Daoy (cell line): ENCODE measurements at regions not wholly inside any gene's neighbourhood (a gene's known extent, or its start where the extent isn't known, plus 50 kb on each side); places are given as distances from the start of the nearest gene placed in this dataset.
A peak's percentile ranks its signal among the peaks of the same experiment; 100 is the strongest.

Experiments used
- DNase-seq: peaks from one replicate; pipeline ENCODE4 v3.0.0-alpha.2; 2015; ENCODE audit warnings: low read depth

DNA sequence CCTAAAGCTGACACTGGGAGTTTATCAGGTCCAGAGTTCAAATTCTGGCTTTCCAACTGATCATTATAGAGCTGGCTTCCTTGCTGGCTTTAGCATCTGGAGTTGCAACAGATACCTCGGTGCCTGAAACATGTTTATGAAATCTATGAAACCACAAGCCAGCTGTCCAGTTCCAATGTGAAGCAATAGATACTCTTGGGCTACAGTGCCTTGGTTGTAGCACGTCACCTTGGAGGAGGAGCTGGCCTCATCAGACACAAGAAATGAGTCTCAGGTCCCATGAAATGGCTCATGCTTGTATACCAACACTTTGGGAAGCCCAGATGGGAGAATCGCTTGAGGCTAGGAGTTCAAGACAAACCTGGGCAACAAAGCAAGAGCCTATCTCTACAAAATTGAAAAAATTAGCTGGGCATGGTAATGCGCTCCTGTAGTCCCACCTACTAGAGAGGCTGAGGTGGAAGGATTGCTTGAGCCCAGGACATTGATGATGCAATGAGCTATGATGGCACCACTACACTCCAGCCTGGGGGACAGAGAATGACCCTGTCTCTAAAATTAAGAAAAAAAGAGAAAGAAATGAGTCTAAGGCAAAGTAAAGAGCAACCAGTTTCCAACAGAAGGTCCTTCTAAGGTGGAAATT lies 132.5 kb upstream of the ZNF648 start:
- DNase-seq = no peak

DNA sequence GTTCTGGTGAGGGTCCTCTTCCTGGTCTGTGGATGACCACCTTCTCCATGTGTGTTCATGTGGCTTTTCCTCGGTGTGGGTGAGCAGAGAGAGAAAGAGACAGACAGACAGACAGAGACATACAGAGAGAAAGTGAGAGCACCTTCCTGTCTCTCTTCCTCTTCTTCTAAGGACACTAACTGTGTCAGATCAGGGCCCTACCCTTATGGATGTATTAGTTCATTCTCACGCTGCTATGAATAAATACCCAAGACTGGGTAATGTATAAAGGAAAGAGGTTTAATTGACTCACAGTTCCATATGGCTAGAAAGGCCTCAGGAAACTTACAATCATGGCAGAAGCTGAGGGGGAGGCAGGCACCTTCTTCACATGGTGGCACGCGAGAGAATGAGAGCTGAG lies 131.5 kb upstream of the ZNF648 start:
- DNase-seq = no peak

- no peak for DNase-seq
Measured at GRCh38 chr1:182192215-182192614, 130.7 kb upstream of the ZNF648 start.

DNA sequence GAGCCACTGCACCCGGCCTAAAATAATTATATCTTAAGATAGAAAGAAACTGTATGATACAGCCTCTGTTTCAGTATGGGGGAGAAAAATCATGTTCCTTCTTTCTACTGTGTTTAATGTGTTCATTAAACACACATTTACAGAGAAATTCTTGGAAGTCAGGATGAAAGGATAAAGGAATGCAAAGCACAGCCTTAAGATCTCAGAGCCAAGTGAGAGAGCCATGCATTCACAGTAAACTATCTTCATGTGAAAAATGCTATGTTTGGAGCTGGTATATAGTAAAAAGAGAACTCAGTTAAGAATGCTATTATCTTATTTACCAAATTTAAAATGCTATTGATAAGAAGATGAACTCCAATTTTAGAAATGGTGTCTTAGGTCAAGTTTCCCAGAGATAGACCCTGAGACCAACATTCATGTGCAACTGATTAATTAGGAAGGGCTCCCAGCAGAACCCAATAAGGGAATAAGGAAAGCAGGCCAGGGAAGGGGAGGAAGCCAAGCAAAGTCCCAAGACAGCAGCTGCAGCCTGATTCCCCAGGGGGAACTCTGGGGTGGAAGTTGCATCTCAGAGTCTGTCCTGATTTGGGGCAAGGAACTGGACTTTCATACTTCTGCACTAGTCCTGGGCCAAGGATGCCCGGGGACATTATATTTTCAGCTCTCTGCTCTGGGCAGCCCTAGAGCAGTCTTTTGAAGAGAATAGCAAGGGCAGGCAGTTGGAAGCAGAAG lies 130.0 kb upstream of the ZNF648 start:
- no peak for DNase-seq

DNA sequence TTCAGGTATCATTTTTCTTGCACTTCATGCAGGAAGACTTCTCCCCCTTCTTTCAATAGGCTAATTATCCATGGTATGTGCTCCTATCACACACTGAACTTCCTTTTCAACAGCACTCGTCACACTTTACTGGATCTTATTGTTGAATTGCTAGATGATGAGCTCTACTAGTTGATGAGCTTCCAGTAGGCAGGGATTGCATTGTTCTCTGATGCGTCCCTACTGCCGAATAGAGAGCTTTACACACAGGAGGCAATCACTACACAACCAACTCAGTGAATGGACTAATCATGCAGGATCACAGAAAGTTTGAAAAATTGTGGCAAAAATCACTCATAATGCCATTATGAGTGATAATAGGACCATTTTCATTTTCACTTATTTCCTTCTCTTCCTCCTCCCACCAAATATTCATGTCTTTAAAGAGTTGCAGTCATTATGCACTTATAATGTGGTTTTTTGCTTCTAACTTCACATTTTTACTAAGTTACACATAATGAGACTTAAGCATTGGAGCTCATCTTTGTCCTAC lies 128.1 kb upstream of the ZNF648 start:
- no peak for DNase-seq

DNA sequence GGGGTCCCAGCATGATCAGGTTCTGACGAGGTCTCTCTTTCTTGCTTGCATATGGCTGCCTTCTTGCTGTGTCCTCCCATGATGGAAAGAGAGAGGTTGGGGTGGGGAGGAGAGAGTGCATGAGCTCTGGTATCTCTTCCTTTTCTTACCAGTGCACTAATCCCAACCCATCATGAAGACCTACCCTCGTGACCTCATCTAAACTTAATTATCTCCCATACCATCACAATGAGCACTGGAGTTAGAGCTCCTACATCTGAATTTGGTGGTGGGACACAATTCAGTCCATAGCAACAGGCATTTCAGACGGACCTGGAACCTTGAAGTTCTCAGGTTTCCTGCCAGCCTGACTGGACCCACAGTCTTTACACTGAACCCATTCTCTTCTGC lies 125.2 kb upstream of the ZNF648 start:
- DNase-seq = no peak

DNA sequence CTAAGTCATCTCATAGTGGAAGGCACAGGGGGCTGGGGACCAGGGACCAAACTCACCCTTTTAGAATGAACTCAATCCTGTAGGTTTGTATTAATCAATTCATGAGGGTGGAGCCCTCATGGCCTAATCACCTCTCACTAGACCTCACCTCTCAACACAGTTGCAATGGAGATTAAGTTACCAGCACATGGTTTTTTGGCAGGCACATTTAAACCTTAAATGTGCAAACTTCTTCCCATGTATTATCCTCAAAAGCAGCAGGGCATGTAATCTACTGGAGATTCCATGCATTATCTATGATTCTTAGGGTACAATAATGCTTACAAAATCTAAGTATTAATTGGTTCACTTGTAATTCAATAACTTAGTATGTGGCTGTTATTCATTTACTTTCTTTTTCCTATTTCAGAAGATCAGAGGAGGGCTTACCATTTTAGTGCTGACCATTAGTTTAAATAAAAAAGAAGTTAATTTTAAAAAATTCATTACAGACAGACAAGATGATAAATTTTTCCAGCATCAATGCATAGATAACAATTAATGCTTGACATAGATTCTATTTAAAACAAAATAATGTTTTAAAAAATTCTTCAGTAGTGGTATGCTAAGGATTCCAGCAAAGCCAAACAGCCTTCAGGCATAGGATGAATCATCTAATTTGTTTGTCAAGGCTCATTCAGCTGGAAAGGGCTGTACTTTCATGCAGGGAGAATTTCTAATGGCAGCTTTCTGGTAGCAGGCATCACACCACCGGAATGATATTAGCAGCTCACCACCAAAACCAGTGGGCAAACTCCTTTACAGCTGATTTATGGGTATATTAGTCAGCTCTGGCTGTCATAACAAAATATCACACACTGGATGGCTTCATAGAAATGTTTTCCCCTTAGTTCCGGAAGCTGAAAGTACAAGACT lies 124.6 kb upstream of the ZNF648 start:
- peak; percentile 93 for DNase-seq

- DNase-seq = no peak
Measured at GRCh38 chr1:182185136-182185535, 123.6 kb upstream of the ZNF648 start.

- DNase-seq = no peak
Measured at GRCh38 chr1:182183606-182184005, 122.1 kb upstream of the ZNF648 start.

DNA sequence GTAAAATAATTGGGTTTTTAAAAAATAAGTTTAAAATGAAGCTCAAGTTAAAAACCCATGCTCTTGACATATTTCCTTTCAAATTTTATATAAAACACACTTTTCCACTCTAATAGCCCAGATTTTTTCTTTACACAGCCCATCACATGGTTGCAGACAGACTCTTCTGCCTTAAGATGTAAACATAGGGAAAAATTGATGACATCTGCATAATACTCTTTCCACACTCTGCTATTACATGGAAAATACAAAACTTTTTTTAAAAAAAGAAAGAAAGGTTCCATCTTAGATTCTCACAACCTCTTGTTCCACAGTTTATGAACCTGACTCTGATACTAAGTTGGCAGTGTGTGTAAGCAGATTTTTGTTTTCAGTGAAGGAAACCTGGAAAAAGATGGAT lies 120.8 kb upstream of the ZNF648 start:
- no peak for DNase-seq

- no peak for DNase-seq
Measured at GRCh38 chr1:182181167-182181572, 119.7 kb upstream of the ZNF648 start.

GRCh38 chr1:182175361-182175931 lies 113.9 kb upstream of the ZNF648 start:
- peak; percentile 77 for DNase-seq

DNA sequence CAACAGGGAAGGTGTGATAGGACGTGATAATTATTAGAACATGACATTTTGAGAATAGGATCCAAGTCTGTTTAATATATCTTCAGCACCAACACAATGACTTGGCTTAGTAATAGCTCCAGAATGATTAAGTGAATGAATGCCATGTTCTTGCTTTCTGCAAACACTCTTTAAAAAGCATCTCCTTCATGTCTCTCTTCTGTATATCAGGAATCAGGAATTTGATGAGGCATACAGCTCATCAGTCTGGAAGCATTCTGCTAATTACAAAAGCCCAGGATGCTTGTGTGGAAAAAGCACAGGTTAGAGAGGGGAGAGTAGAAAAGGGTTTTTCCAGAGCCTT lies 113.0 kb upstream of the ZNF648 start:
- no peak for DNase-seq

DNA sequence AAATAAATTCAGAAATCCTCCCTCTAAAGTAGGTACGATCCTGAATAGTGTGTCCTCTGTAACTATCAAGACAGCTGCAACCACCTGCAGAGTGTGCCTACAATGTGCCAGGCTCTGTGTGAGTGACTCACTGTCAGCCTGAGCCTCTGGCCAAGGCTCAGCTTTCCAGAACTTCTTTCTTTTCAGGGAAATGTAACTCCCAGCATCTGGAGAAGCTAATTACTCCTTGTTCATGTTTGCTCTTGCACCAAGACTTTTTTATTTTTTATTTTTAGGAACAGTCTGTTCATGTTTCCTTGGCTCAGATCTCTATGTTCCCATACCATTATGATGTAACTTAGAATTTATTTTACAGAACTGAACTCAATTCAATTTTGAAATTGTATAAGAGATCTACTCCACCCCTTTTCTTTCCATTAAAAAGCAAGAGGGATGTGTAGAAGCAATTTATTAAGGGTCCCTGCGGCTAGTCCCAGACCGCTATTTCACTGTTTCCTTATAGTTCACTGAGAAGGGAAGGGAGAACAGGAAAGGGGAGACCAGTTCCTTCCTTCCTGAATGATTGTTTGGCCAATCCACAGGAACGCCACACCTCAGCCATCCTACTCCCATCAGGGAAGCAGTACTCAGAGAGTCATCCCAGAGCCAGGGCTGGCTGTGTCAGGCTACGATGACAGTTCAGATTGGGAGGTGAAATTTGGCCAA lies 112.4 kb upstream of the ZNF648 start:
- DNase-seq = no peak

DNA sequence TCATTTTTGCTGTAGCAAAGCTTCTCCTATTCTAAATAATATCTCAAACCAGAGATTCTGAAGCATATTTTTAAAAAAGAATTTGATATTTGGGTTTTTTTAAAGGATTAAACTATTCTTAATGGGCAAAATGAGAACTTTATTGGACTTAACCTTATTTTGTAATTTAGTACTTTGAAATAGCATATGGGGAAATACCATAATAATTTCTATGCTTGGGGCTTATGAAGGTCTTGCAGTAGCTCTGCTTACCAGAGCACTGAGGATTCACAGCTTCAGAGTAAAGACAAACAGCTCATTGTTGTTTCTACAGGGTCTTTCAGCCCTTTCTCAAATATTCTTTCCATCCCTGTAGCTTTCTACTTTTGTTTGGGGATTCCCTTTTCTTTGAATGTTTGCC lies 111.2 kb upstream of the ZNF648 start:
- DNase-seq = no peak

DNA sequence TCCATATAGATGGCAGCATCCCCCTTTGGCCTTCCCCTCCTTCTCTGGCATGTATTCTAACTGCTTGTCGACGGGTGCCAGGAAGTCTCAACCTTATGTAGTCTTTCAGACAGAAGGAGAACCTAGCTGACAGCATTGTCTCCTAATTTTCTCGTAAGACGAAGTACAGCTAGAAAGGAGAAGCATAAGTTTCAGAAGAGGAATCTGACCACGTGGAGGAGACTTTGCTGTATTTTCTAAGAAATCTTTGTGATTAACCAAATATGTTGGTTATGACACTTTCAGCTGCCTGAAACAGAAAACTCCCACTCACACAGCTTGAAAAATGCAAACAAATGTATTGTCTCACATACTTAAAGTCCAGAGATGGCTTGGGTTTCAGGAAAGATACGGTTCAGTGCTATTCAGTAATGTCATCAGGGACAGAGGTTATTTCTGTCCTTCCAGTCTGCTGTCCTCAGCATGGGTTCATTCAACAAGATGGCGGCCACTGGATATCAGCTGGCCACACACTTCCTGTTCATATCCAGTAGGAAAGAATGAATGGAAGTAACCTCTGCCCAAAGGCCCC lies 109.5 kb upstream of the ZNF648 start:
- no peak for DNase-seq

GRCh38 chr1:182169203-182169602 lies 107.7 kb upstream of the ZNF648 start:
- DNase-seq = no peak

DNA sequence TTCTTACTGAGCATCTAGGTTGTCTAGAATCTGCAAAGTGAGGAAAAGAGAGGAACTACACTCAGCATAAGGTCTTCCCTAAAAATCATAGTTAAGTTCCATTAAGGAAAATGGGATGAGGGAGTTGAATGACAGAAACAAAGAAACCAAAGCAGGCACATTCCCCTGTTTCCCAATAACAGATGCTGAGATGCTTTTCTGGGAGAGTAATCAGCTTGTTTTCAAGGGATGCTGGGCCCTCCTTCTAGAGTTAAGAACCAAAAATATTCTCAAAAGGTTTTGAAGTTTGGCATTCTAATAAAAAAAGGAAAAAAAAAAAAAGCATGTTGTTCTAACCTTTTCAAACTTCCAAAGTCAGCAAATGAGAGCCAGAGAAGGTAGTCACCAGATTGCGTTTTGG lies 105.2 kb upstream of the ZNF648 start:
- no peak for DNase-seq

- DNase-seq = no peak
Measured at GRCh38 chr1:182166321-182166720, 104.8 kb upstream of the ZNF648 start.

DNA sequence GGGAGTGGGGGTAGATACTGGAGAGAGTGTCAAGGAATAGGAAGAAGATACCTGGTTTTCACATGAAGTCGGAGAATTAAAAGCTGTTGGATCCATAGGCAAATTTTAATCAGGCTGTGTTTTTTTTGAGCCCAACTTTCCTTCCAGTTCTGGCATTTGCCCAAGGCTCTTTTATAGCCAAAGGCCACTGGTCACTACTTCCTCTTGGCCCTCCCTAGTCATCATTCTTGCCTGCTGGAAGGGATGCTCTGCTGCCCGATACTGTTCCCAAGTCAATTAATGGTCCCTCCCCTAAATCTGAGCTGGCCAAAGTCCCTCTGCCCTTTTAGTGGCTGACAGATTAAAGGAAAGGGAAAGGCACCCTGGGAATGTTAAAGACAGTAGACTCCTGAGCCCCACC lies 102.8 kb upstream of the ZNF648 start:
- DNase-seq = no peak

- no peak for DNase-seq
Measured at GRCh38 chr1:182163821-182164223, 102.3 kb upstream of the ZNF648 start.
